Activated CD4-positive, alpha-beta T cell treated with anti-CD3 and anti-CD28 coated beads for 24 hours (primary cell): ENCODE measurements at regions not wholly inside any gene's neighbourhood (a gene's known extent, or its start where the extent isn't known, plus 50 kb on each side); places are given as distances from the start of the nearest gene placed in this dataset.
"Not testable (repeated sequence)": the region's sequence is repeated elsewhere in the genome, so short reads cannot be mapped to it uniquely, and the experiment has no call there.

ENCODE experiments used
- DNase-seq, 2 donors: peaks; one replicate each; pipeline ENCODE4 v3.0.0-alpha.2; 2020; ENCODE audit warnings: low read depth in 2 of 2

DNA sequence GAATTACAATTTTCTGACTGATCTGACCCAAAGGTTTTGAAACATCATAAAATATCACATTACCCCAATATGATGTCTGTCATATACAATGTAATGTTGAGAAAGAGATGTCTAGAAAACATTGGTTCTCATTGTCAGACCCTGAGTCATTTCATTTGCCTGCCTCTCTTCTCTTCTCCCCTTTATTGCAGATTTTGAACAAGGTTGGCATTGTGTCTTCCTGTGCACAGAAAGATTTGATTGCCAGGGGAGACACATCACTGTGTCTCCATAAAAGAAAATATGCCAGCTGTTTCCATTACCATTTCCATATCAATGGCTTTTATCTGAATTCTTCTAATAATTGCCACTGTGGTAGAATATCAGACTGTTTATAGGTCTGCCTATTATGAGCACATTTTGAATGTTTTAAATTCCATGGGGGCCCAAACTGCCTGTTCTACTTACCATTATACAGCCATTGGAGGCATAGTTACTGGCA is 65.6 kb downstream of the IFI44 start:
- DNase-seq, result no peak

DNA sequence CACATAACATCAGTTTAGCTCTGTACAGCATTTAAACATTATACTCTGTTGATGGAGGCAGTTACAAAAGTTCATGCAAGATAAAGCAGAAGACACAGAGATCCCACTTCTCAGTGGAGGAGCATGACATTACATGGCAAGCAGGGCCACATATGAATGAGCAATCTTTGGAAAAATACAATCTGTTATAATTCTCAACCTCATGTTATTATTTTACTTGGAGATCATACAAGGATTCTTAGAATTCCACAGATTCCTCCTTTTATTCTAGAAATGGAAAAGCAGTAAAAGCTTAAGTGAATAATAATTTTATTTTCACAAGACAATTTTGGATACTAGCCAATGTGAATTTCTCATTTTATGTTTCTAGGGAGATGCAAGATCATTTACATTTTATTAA is 66.6 kb downstream of the IFI44 start:
- no peak for DNase-seq

DNA sequence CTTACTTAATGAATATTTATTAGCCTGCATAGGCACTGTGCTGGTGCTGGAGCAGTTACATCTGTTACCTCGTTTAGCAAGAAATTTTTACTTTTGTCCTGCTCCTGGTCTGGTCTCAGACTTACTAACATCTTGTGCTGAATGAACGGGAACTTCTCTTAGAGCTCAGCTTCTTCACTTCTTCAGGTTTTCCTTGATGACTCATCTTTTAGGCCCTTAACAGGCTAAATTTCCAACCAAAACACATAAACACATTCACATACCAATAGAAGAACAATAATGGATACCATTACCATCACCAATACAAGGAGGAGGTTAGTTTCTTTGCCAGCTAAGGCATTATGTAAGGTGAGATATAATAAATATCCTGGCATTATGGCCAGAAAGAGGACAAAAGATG is 68.9 kb downstream of the IFI44 start:
- no peak for DNase-seq

DNA sequence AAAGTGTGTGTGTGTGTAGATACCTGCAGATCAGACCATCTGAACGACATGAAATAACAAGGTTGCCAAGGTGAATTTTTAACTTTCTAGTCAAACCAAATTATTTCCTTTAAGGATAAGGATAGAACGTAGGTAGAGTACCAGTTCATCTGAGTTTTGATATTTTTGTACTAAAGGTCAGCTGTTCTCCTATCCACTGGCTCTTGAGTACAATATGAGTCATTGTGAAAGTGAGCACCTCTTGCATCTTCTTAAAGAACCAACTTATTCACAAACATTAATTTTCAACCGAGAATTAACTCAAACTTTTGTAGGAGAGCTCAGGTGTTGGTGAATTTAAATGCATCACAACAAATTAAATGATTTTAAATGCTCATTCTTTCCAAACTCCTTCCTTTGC is 71.5 kb downstream of the IFI44 start:
- DNase-seq, result no peak

DNA sequence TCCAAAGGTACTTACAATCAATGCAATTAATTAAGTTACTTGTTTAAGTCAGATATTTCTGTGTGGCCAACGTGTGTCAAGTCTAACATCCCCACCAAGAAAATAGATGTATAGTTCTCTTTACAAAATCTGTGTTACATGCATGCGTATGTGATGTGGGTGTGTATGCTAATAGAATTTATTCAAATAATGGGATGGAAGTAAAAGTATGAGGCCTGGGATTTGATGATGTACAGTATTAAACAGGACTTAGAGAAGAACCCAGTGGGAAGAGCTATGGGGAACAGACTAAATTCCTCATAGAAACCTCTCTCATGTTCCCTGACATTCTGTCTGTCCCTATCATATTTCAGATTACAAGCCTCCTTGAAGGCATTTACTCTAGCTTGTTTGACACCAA is 72.5 kb downstream of the IFI44 start:
- DNase-seq, result no peak

DNA sequence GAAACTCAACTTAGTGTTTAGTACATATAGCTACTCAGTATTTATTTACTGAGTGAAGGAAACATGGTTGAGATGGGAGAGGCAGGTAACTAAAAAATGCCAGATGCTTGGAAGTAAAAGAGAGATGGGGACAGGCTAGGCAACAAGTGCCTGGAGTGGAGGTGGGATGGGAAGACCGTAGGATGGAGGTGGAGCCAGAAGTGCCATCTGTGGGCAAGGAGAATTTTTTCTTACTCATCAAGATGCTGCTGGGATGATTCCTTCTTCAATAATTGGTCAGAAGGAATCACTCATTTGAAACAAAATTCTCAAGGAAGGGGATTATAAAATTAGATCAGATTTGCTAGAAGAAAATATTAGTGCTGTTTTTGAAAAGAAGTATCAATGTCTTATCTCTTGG is 72.9 kb downstream of the IFI44 start:
- DNase-seq, result no peak

DNA sequence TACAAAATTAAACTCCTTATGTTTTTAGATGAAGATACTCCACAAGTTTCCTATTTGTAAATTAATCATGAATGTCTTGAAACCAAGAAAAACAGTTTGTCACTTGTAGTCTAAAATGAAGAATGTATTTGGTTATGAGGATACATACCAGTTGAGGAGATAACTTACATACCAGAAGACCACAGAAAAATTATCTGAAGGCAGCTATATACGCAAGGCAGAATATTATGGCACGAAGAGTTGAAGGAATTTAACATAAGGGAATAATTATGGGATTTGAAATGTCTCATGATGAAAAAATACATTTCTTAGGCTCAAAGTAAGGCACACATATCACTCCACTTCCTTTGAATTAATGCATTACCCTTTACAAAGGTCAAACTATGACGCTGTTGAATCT is 73.3 kb downstream of the IFI44 start:
- no peak for DNase-seq

DNA sequence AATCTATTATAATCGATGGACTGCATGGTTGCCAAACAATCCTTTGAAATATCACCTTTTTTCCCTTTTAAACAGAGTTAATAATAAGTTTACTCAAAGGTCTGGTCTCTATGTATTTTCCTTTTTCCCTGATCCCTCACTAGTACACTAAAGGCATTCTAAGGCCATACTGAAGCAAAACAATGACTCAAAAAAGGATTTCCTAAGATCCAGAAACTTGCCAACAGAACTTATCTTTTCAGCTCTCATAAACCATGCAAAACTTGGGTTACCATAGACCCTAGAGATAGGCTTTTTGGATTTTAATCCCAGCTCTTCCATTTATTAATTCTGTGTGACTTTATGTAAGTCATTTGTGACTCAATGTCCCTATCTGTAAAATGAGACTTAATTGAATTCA is 77.1 kb downstream of the IFI44 start:
- DNase-seq, result no peak

DNA sequence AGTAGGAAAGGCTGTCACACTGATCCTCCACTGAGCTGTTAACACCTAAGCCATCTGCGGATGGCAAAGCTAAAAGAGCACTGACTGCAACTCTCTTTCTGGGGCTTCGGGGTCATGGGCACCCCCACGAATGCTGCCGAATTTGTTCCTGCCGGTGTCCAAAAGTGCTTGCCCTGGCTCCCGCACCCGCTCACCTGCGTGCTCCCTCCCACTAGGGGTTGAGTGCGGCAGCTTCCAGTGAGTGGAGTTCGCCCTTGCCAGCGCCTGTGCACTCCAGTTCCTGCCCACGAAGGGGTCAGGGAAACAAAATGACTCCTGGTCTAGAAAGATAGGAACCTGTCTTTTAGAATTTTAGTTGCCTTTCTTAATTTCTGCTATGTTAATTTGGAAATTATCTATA is 78.7 kb downstream of the IFI44 start:
- no peak for DNase-seq

DNA sequence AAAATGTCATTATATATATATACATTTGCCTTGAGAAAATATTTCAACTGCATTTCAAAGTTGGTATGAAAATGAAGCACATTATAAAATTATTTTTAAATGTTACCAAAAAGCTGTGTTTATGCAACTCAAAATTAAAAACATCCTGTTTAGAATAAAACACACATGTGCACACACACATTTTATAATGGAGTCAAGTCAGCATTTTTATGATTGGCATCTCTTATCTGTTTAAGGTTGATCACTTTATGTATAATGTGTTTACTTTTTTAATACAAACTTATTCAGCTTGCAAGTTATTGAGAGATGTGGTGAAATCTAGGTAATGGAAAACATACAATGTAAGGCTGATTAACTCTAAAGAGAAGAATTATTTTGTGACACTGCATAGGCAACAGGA is 80.4 kb downstream of the IFI44 start:
- no peak for DNase-seq

DNA sequence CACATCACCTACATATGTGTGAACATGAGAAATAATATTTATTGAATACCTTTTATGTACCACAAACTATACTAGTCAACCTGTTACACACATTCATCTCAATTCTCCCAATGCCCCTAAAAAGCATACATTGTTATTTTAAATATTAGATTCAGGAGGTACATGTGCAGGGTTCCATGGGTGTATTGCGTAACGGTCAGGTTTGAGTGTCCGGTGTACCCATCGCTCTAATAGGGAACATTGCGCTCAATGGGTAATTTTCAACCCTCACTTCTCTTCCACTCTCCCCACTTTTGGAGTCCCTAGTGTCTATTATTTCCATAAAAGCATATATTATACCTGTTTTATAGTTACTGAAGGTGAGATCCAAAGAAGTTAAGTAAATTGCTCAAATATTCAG is 82.0 kb downstream of the IFI44 start:
- DNase-seq, result no peak

DNA sequence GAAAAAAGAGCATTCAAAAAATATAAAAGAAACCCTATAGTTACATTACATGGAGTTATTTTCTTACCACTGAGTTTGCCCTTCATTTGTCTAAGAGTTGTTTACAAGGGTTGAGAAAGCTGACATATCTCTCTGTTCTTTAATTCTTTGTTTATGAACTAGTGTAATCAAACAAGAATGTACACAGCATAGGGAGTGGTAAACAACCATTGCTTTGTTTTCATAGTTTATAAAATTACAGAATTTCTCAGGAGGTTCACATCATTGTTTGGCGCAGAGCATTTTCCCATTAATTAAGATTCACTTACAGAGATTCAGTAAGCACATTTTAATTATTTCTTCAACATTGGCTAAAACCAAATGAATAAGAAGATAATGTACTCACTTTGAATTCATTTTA is 87.6 kb downstream of the IFI44 start:
- DNase-seq, result no peak

DNA sequence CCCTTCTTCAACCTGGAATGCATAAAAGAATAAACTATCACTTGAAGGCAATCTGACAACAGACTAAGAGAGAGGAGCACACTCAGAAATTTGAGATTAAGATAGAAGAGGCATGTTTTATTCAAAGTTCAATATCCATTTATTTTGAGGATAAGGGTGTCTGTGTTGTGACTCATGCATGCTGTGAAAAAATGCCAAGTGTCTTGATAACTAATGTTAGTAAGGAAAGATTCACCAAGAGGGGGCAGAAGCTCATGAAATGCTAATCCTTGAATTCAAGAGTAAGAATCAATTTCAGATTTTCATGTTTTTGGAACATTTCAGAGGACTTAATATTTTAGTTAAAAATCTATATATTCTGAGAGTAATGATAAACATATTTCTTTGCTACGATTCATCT is 94.0 kb downstream of the IFI44 start:
- no peak for DNase-seq

DNA sequence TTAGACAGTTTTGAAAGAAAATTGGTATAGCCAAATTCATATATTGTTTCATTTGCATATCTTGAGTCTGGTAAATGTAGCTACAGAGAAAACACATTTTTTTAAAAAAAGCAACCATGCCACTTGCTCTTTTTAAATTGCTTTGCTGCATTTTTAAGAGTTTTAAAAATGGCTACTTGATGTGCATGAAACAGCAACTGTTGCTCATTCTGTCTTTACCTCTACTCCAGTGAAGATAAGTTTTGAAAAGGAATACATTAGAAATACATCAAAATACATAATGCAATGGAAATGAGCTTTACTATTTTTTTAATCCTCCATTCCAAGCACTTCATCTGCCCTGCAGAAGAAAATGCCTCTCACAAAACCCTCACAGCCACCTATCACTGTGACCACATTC is 95.5 kb downstream of the IFI44 start:
- DNase-seq, result no peak

DNA sequence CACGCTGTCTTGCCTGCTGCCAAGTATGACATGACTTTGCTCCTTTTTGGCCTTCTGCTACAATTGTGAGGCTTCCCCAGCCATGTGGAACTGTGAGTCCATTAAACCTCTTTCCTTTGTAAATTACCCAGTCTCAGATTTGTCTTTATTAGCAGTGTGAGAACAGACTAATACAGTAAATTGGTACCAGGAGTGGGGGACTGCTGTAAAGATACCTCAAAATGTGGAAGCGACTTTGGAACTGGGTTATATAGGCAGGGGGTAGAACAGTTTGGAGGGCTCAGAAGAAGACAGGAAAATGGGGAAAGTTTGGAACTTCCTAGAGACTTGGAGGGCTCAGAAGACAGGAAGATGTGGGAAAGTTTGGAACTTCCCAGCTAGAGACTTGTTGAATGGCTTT is 104.0 kb downstream of the IFI44 start:
- not testable (repeated sequence) for DNase-seq

DNA sequence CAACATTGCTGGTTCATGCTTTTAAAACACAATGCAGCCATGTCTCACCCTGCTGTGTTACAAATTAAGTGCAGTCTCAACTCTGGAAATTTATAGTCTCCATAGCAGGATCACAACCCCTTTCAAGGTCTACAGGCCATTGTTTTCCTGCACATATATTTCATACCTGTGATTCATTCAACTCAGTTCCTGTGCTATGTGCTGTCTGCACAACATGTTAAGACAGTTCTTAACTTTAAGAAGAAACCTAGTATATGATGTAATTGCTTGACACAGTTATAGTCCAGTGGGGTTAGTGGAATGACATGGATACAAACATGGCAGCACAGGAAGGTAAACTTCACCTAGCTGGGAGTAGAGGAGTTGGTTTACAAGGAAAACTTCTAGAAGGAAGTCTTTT is 106.4 kb downstream of the IFI44 start:
- no peak for DNase-seq

DNA sequence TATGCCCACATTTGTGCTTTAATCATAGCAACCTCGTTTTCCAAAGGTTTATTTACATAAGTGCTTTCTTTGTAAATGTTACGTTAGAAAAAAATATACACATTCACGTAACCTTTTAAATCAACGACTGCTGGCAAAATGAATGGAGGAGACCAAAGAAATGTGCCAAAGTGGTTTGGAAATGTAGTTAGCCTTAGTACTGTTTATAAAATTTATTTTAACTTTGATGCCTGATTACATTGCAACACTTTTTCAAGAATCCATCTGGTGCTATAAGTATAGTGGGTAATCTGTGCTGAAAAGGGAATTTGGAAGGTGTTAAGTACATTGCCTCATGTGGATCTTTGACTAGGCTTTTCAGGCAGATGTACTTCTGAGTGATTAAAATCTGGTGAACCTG is 108.9 kb downstream of the IFI44 start:
- DNase-seq, result no peak

DNA sequence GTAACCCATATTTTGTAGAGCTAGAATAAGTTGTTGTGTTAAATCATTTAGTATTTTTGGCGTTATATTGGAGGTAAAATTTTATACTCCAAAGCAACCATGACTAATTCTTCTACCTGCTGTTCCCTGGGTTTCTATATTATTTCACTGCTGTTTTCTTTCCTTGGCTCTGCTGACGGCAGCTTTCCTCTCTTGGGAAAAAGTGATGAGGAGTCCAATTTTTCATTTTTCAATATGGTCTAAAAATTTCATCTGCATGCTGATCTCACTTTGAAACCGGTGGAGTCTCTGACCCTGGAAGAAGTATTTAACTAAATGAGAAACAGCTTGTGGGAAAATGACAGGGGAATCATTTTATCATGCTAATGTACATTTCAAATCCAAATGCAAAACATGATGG is 110.2 kb downstream of the IFI44 start:
- no peak for DNase-seq

DNA sequence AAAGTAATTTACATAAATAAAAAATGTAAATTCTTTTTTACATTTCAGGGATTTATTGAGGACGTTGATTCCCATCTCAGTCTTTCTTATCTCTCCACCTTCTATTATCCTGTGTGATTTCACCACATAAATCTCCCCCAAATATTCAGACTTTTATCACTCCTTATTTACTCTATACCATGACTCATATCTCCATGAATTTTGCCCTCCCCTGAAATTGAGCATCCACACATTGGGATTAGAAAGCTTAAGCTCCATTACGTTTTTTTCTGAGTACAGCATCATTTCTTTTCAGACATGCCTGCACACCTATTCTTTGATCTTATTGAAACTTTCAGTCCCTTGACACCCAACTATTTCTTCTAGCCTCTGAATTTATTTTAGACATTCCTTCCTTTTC is 111.2 kb downstream of the IFI44 start:
- no peak for DNase-seq

DNA sequence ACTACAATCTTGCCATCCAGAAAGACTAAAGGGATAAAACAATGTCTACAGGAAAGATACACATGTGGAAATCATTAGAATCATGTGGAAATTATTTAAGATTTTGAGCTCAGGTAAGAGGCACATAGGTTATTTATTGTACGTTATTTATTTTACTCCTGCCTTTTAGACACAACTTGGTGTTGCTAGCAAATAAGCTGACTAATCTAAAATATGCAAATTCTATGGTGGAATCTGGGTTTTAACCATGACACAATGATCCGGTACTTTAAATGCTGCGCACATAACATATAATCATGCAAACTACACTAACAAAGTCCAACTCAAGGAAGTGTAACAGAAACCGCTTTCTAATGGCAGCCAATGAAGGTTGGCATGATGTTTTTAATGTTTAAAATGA is 112.5 kb downstream of the IFI44 start:
- DNase-seq, result no peak

DNA sequence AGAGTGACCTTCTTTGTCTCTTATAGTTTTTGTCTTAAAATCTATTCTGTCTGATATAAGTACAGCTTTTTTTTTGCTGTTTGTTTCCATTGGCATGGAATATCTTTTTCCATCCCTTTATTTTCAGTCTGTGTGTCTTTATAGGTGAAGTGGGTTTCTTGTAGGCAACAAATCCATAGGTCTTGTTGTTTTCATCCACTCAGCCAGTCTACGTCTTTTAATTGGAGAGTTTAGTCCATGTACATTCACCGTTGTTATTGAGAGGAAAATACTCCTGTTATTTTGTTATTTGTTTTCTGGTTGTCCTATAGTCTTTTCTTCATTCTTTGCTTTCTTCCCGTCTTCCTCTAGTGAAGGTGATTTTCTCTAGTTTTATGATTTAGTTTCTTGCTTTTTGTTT is 115.9 kb downstream of the IFI44 start:
- no peak for DNase-seq

DNA sequence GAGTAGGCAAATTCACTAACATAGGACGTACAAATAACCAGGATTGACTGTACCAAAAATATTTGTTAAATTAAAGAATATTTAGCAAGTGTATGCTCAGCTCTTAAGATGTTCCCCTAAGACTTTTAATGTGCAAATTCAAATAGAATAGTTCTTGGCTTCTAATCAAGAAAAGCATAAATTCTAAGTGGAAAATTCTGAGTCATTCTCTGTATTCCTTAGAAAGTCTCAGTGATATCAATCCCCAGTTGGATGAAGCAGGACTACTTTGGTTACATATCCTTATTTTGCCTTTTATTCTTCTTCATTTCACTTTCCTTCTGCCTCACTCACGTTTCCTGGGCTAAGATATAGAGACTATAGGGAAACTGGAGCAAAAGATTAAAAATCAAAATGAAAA is 130.2 kb downstream of the IFI44 start:
- DNase-seq, result no peak

DNA sequence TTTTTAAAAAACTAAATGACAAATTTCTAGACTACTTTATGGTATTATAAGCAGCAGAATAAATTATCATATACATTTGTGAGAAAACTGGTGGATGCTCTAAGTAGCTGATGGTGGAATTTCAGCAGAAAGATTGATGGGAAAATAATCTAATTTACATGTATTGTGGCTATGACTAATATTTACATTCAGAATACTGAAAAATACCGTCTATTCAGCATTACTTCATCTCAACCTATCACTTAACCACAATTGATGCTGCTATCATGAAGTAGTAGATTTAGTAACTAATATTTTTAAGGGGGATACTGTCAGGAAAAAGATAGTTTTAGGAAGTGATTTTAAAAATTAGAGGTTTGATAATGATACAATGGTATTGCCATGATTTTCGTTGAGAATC is 137.9 kb downstream of the IFI44 start:
- no peak for DNase-seq

DNA sequence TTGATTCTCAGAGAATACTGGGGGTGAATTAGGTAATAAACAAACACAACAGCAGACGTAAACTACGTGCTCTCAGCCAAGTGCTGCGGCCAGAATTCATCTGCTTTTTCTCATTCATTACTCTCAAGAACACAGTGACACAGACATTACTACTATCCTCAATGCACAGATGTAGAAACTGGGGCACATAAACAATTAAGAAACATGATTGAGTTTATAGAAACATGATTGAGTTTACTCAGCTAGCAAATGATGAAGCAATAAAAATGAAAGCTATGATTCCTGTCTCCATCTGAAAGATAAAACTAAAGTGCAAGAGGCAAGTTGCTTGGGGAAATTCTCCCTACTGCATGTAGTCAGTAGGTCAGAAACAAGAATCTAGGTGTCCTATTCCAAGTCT is 140.5 kb downstream of the IFI44 start:
- DNase-seq, result no peak

DNA sequence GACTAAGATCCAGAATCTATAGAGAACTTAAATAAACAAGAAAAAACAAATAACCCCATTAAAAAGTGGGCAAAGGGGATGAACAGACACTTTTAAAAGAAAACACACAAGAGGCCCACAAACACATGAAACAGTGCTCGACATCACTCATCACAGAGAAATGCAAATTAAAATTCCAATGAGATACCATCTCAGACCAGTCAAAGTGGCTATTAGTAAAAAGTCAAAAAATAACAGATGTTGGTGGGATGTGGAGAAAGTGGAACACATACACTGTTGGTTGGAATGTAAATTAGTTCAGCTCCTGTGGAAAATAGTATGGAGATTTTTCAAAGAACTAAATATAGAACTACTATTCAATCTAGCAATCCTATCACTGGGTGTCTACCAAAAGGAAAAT is 143.1 kb downstream of the IFI44 start:
- no peak for DNase-seq
